GM18507 (cell line): ENCODE measurements at regions not wholly inside any gene's neighbourhood (a gene's known extent, or its start where the extent isn't known, plus 50 kb on each side); places are given as distances from the start of the nearest gene placed in this dataset.

Experiments used
- DNase-seq: peaks from one replicate; pipeline ENCODE4 v3.0.0; 2011; ENCODE audit warnings: low read depth; ENCODE audit not compliant: insufficient read length; ENCODE audit errors: extremely low spot score
- FAIRE-seq: peaks from 2 replicates; lab custom pipeline; 2011; peaks lifted over from hg19 to GRCh38; lab: Jason Lieb, UNC

- no peak for FAIRE-seq
- DNase-seq = no peak
Measured at GRCh38 chr4:83716874-83717273, 181.0 kb downstream of the GPAT3 start.

- FAIRE-seq (no peak), DNase-seq (no peak)
Measured at GRCh38 chr4:83712890-83713289, 177.0 kb downstream of the GPAT3 start.

- FAIRE-seq (no peak), DNase-seq (no peak)
Measured at GRCh38 chr4:83709627-83710026, 173.7 kb downstream of the GPAT3 start.

- FAIRE-seq (no peak), DNase-seq (no peak)
Measured at GRCh38 chr4:83708500-83709175, 172.7 kb downstream of the GPAT3 start.

GRCh38 chr4:83704786-83705185, 168.9 kb downstream of the GPAT3 start:
- FAIRE-seq (no peak), DNase-seq (no peak)

- DNase-seq = no peak
- no peak for FAIRE-seq
Measured at GRCh38 chr4:83703752-83704151, 167.8 kb downstream of the GPAT3 start.

GRCh38 chr4:83701041-83701440, 165.1 kb downstream of the GPAT3 start:
- FAIRE-seq (no peak), DNase-seq (no peak)

- no peak for FAIRE-seq
- DNase-seq = no peak
Measured at GRCh38 chr4:83699358-83699757, 163.4 kb downstream of the GPAT3 start.

GRCh38 chr4:83692028-83692427, 156.1 kb downstream of the GPAT3 start:
- no peak for DNase-seq
- FAIRE-seq = no peak

- FAIRE-seq (no peak), DNase-seq (no peak)
Measured at GRCh38 chr4:83686166-83686565, 150.3 kb downstream of the GPAT3 start.

- DNase-seq = no peak
- FAIRE-seq = no peak
Measured at GRCh38 chr4:83679692-83680091, 143.8 kb downstream of the GPAT3 start.

GRCh38 chr4:83679254-83679653, 143.3 kb downstream of the GPAT3 start:
- FAIRE-seq = no peak
- DNase-seq = no peak

GRCh38 chr4:83677656-83678055, 141.7 kb downstream of the GPAT3 start:
- FAIRE-seq = no peak
- no peak for DNase-seq

- FAIRE-seq = no peak
- DNase-seq = no peak
Measured at GRCh38 chr4:83664741-83665140, 128.8 kb downstream of the GPAT3 start.

GRCh38 chr4:83664071-83664470, 128.2 kb downstream of the GPAT3 start:
- FAIRE-seq = no peak

GRCh38 chr4:83662204-83662603, 126.3 kb downstream of the GPAT3 start:
- DNase-seq (no peak), FAIRE-seq (no peak)

More at GRCh38 chr4:83664071-83664470, 128.2 kb downstream of the GPAT3 start:
- no peak for DNase-seq

GRCh38 chr4:83661359-83661758, 125.5 kb downstream of the GPAT3 start:
- FAIRE-seq (no peak), DNase-seq (no peak)

- DNase-seq (no peak), FAIRE-seq (no peak)
Measured at GRCh38 chr4:83660578-83660977, 124.7 kb downstream of the GPAT3 start.

GRCh38 chr4:83658806-83659205, 122.9 kb downstream of the GPAT3 start:
- DNase-seq = no peak
- no peak for FAIRE-seq

- no peak for FAIRE-seq
- no peak for DNase-seq
Measured at GRCh38 chr4:83657336-83657735, 121.4 kb downstream of the GPAT3 start.
